SK-N-SH (cell line): ENCODE measurements at regions not wholly inside any gene's neighbourhood (a gene's known extent, or its start where the extent isn't known, plus 50 kb on each side); places are given as distances from the start of the nearest gene placed in this dataset.
A peak's percentile ranks its signal among the peaks of the same experiment; 100 is the strongest.

Experiments used
- CTCF ChIA-PET: fragments of 300-600, 350-600 bp; formaldehyde crosslinking; extraction: SDS; loops from one replicate; lab custom pipeline; 2021; lab: Yijun Ruan, JAX
- POLR2A ChIA-PET: fragments of 350-600 bp; sonication (Branson Sonifier 250); formaldehyde crosslinking; extraction: SDS; loops from one replicate; lab custom pipeline; 2020; ENCODE audit warnings: antibody characterized with exemption, inconsistent platforms; lab: Yijun Ruan, JAX
- DNase-seq: peaks from one replicate; pipeline ENCODE4 v3.0.0; 2012
- H2AFZ ChIP-seq: fragments of 200-600 bp; sonication (generic); 2 replicates; pipeline ENCODE4 v1.8.1; 2016; ENCODE audit warnings: antibody characterized with exemption, mild to moderate bottlenecking, low read depth
- H3F3A ChIP-seq: fragments of 200-600 bp; sonication (generic); replicated peaks from 2 replicates; pipeline ENCODE3; 2016; ENCODE audit warnings: antibody characterized with exemption, mild to moderate bottlenecking; ENCODE audit not compliant: insufficient read depth
- H3K27ac ChIP-seq, 2 experiments: fragments of 200-500 bp in 1 of 2; fragments of 200-600 bp in 1 of 2; sonication (Bioruptor generic) in 1 of 2; sonication (generic), shearing (Covaris generic) in 1 of 2; 2 replicates each; pipeline versions ENCODE4 v1.5.1 to v1.6.1; 2014 to 2016; ENCODE audit warnings: low read depth in 2 of 2, inconsistent platforms in 1 of 2, low read length in 1 of 2, mild to moderate bottlenecking in 1 of 2, mixed read lengths in 1 of 2
- H3K27me3 ChIP-seq: fragments of 200-600 bp; sonication (generic), shearing (Covaris generic); 2 replicates; pipeline ENCODE4 v1.6.1; 2016; ENCODE audit warnings: mixed run types; ENCODE audit not compliant: insufficient read depth
- H3K36me3 ChIP-seq, 2 experiments: fragments of 200-500 bp in 1 of 2; fragments of 200-600 bp in 1 of 2; sonication (Bioruptor generic) in 1 of 2; sonication (generic) in 1 of 2; replicated peaks in 1 of 2; 2 replicates each; pipeline versions ENCODE3 to v1.5.1; 2014 to 2016; ENCODE audit warnings: low read length in 1 of 2, mild to moderate bottlenecking in 1 of 2; ENCODE audit not compliant: insufficient read depth in 2 of 2, control insufficient read depth in 1 of 2
- H3K4me1 ChIP-seq, 2 experiments: fragments of 200-500 bp in 1 of 2; fragments of 200-600 bp in 1 of 2; sonication (Bioruptor generic) in 1 of 2; sonication (generic), shearing (Covaris generic) in 1 of 2; 2 replicates each; pipeline versions ENCODE4 v1.5.1 to v1.6.1; 2014 to 2016; ENCODE audit warnings: low read depth in 1 of 2, low read length in 1 of 2, mixed run types in 1 of 2; ENCODE audit not compliant: insufficient read depth in 2 of 2, control insufficient read depth in 1 of 2
- H3K4me2 ChIP-seq: fragments of 200-600 bp; sonication (generic), shearing (Covaris generic); 2 replicates; pipeline ENCODE4 v1.6.1; 2017; ENCODE audit warnings: mixed run types
- H3K4me3 ChIP-seq, 2 experiments: fragments of 200-500 bp in 1 of 2; fragments of 200-600 bp in 1 of 2; sonication (Bioruptor generic) in 1 of 2; sonication (generic), shearing (Covaris generic) in 1 of 2; 2 replicates each; pipeline versions ENCODE4 v1.5.1 to v1.8.1; 2014 to 2016; ENCODE audit warnings: low read depth in 2 of 2, inconsistent platforms in 1 of 2, low read length in 1 of 2, mild to moderate bottlenecking in 1 of 2, mixed read lengths in 1 of 2, moderate library complexity in 1 of 2
- H3K79me2 ChIP-seq: fragments of 200-600 bp; sonication (generic); 2 replicates; pipeline ENCODE4 v1.8.1; 2017; ENCODE audit warnings: mild to moderate bottlenecking; ENCODE audit not compliant: insufficient read depth
- H3K9ac ChIP-seq: fragments of 200-600 bp; sonication (generic); 2 replicates; pipeline ENCODE4 v1.6.1; 2017; ENCODE audit warnings: mixed run types
- H3K9me2 ChIP-seq: fragments of 200-600 bp; sonication (generic); 2 replicates; pipeline ENCODE4 v1.6.1; 2017; ENCODE audit warnings: mixed run types
- H3K9me3 ChIP-seq: fragments of 200-600 bp; sonication (generic); 2 replicates; pipeline ENCODE4 v1.6.1; 2017; ENCODE audit warnings: mixed run types, mild to moderate bottlenecking, moderate library complexity
- H4K20me1 ChIP-seq: fragments of 200-600 bp; sonication (generic); 2 replicates; pipeline ENCODE4 v1.6.1; 2017; ENCODE audit warnings: mild to moderate bottlenecking, mixed run types; ENCODE audit not compliant: insufficient read depth
- CHD2 ChIP-seq: fragments of 150-350 bp; IDR thresholded peaks from 2 replicates; pipeline ENCODE4 v1.6.1; 2018; ENCODE audit warnings: low read length; ENCODE audit not compliant: partially characterized antibody
- EP300 ChIP-seq, 2 experiments: IDR thresholded peaks; 2 replicates each; pipeline versions ENCODE4 v1.4.0 to v1.6.1; 2012; ENCODE audit warnings: borderline replicate concordance in 1 of 2, low read depth in 1 of 2, low read length in 1 of 2
- FOSL2 ChIP-seq: IDR thresholded peaks from 2 replicates; pipeline ENCODE4 v1.4.0; 2012; ENCODE audit warnings: low read depth, mild to moderate bottlenecking, moderate library complexity, borderline replicate concordance
- JUND ChIP-seq: IDR thresholded peaks from 2 replicates; pipeline ENCODE4 v1.4.0; 2012
- NFIC ChIP-seq: IDR thresholded peaks from 2 replicates; pipeline ENCODE4 v1.4.0; 2012; ENCODE audit warnings: borderline replicate concordance
- WGBS: methylation state at CpG from one replicate; pipeline ENCODE4 v1.1.6; 2017; ENCODE audit warnings: low lambda C conversion rate; 5-methylcytosine and 5-hydroxymethylcytosine counted together
- small RNA-seq, 7 experiments: library from RNA; depleted of rRNA; stranded (forward); fragments of <200 nt; gene quantifications; one replicate each; pipeline ENCODE3, GENCODE V24; 2012
- TF ChIP-seq, protein P1 (sequence below): IDR thresholded peaks from 2 replicates; pipeline ENCODE4 v1.4.0; 2012; ENCODE audit warnings: low read depth
- TF ChIP-seq, protein P2 (sequence below): IDR thresholded peaks from 2 replicates; pipeline ENCODE4 v1.4.0; 2012; ENCODE audit warnings: low read depth, borderline replicate concordance

DNA sequence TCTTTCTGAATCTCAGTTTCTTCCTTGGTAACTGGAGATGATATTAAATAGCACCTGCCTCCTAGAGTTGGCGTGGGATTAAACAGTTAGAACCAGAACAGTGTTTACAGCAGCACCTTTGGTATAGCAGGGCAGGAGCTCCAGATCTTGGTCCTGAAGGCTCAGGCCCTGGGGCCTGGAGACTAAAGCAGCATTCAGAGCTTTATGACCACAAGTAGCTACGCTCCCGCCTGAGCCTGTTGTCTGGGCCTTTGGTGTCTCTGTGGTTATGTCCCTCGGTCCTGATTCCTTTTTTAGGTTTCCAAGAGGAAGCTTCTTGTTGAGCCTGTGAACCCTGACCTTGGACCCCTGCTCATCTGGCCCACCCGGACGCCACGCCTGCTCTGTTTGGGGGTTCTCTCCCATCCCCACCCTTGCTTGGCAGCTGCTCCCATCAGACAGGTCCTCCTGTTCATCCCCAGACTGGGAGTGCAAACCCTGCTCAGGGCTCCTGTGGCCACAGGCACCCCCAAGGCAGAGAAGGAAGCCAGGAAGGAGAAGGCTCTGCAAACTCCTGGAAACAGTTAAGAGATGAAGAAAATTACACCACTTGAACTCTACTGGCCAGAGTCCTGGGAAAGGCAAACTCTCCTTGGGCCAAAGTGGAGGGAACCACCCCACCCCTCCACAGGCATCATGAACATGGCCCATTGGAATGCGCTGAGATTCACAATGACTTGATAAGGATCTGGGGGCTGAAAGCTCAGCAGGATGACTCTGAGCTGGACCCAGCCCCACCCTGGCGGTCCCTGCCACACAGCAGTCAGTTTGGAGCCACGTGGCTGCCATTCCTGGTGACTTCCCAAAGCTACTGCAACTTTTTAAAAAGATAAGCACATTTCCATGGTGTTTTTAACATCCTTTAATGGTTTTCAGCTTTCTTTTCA lies 50.1 kb upstream of the TMEM72 start:
- peak; percentile 17; the same call in 1 of the 2 replicates for TF ChIP-seq FOSL2
- TF ChIP-seq EP300 (IDR thresholded peaks at IDR 0.05; ENCODE audit: borderline replicate concordance in 1 of 2, low read depth in 1 of 2, low read length in 1 of 2), result 0 out of 4 replicates have a peak, but pooled peaks of 1 of the 2 experiments have one; percentile 13
- 0 out of 2 replicates have a peak, but pooled peaks have one; percentile 10 for TF ChIP-seq NFIC
- TF ChIP-seq, protein P1, sequence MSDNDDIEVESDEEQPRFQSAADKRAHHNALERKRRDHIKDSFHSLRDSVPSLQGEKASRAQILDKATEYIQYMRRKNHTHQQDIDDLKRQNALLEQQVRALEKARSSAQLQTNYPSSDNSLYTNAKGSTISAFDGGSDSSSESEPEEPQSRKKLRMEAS, result peak; percentile 74
- TF ChIP-seq JUND, result peak; percentile 20; the same call in 1 of the 2 replicates
- TF ChIP-seq CHD2, result no peak
- TF ChIP-seq, protein P2, sequence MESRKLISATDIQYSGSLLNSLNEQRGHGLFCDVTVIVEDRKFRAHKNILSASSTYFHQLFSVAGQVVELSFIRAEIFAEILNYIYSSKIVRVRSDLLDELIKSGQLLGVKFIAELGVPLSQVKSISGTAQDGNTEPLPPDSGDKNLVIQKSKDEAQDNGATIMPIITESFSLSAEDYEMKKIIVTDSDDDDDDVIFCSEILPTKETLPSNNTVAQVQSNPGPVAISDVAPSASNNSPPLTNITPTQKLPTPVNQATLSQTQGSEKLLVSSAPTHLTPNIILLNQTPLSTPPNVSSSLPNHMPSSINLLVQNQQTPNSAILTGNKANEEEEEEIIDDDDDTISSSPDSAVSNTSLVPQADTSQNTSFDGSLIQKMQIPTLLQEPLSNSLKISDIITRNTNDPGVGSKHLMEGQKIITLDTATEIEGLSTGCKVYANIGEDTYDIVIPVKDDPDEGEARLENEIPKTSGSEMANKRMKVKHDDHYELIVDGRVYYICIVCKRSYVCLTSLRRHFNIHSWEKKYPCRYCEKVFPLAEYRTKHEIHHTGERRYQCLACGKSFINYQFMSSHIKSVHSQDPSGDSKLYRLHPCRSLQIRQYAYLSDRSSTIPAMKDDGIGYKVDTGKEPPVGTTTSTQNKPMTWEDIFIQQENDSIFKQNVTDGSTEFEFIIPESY, result no peak
- TF ChIP-seq, all 33 proteins: peak for 5
- H3K9me2 ChIP-seq, result no peaks in the 10 kb centered on the region
- H4K20me1 ChIP-seq, result no peaks in the 10 kb centered on the region
- no peak overlapping the region for H3K9ac ChIP-seq
- peak overlapping the region in 1 of 2 experiments; percentile 66; a peak in 2 of 4 replicates for H3K27ac ChIP-seq
- POLR2A ChIA-PET, result no interaction called here
- peaks cover 7% of the 10 kb centered on the region; the same call in 1 of the 2 replicates for H3K27me3 ChIP-seq
- peaks cover 12 to 19% of the 10 kb centered on the region in 2 experiments; a peak in 3 of 4 replicates for H3K4me1 ChIP-seq
- no peaks in the 10 kb centered on the region for H3K36me3 ChIP-seq
- H2AFZ ChIP-seq, result no peak overlapping the region
- H3K79me2 ChIP-seq, result no peaks in the 10 kb centered on the region
- H3K9me3 ChIP-seq, result no peaks in the 10 kb centered on the region
- CTCF ChIA-PET, result interaction anchor here (0.5 to 2.3 kb wide), 5 partner anchors 9 to 1190 kb away, joined by 3 to 8 read pairs (median 3); no protein-coding TSS in a partner anchor
- no peak overlapping the region for H3K4me3 ChIP-seq
- H3K4me2 ChIP-seq, result peak overlapping the region; percentile 59; the same call in 1 of the 2 replicates
- H3F3A ChIP-seq, result peaks cover 3% of the 10 kb centered on the region
- DNase-seq, result no peak
- 48% methylated on average over 10 of the region's 10 CpGs for WGBS

Small RNA genes in the stretch of these regions (small RNA-seq; reads per million reads assigned to genes)
- gene AL356157.2, result 0 reads per million in 7 experiments
